Epithelial cell of prostate (primary cell): ENCODE measurements at regions not wholly inside any gene's neighbourhood (a gene's known extent, or its start where the extent isn't known, plus 50 kb on each side); places are given as distances from the start of the nearest gene placed in this dataset.
"Not testable (repeated sequence)": the region's sequence is repeated elsewhere in the genome, so short reads cannot be mapped to it uniquely, and the experiment has no call there.

Experiments used
- DNase-seq: peaks from one replicate; pipeline ENCODE4 v3.0.0-alpha.2; 2011; ENCODE audit warnings: low read depth, low spot score
- H3K27ac ChIP-seq: fragments of 450-650 bp; 2 replicates; pipeline ENCODE4 v1.5.1; 2017; ENCODE audit warnings: mild to moderate bottlenecking

DNA sequence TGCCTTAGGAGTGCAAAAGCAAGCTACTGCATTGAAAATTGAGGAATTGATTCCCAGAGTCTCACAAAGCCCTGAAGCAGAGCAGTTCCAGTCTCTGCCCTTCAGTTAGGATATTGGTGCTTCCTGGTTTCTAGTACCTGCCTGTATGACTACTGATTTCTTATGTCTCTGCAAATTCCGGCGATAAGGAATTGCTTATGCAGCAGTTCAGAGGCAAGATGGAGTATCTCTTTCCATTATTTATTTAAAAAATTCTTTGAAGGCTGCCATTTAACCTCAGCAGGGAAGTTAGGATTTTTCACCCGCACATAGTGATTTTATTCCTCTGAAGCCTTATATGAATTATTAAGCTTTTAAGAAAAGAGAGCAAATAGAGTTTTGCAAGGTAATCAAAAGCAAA lies 184.9 kb upstream of the SSTR1 start:
- H3K27ac ChIP-seq: no peak overlapping the region
- DNase-seq: no peak

GRCh38 chr14:38038171-38038570 lies 169.5 kb upstream of the SSTR1 start:
- DNase-seq: no peak

GRCh38 chr14:38038986-38039385 lies 168.7 kb upstream of the SSTR1 start:
- H3K27ac ChIP-seq: no peak overlapping the region
- DNase-seq: no peak

More at GRCh38 chr14:38038171-38038570, 169.5 kb upstream of the SSTR1 start:
- H3K27ac ChIP-seq: no peak overlapping the region

- H3K27ac ChIP-seq: no peak overlapping the region
- DNase-seq: no peak
Measured at GRCh38 chr14:38039496-38039895, 168.2 kb upstream of the SSTR1 start.

DNA sequence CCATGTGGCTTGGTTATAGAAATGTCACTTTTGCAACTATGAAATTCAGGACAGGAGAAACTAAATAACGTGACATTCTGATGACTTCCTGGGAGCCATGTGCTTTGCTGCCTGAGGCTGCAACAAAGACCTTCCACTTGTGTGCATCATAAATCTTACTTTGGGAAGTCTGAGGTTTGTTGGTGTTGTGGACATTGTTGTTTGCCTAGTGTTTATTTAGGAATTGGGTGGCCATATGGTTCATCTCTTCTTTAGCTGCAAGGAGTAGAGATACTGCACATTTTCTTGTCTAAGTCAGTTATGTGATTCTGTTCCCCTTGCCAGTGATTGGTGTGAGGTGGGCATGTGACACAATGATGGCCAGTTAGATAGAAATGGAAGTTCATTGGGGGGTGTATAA lies 167.3 kb upstream of the SSTR1 start:
- H3K27ac ChIP-seq: no peak overlapping the region
- DNase-seq: no peak

DNA sequence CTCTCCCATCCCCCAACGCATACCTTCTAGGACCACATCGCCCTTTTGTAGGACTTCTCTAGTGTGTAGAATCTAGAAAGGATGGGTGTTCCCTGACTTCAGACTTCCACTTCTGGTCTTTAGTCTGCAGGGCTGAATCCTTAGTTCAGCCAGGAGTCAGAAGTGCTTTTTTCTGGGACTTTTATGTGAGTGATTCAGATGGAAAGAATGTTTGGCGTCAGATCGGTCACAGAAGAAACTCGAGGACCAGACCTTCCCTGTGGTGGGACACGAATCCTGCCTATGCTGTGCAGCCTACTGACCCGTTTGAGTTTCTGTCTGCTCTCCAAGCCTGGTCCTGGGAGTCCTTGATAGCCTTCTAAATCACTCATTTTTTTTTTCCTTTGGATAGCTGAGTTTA lies 165.4 kb upstream of the SSTR1 start:
- DNase-seq: no peak
- H3K27ac ChIP-seq: no peak overlapping the region

GRCh38 chr14:38044710-38045109 lies 163.0 kb upstream of the SSTR1 start:
- H3K27ac ChIP-seq: no peak overlapping the region
- DNase-seq: no peak

DNA sequence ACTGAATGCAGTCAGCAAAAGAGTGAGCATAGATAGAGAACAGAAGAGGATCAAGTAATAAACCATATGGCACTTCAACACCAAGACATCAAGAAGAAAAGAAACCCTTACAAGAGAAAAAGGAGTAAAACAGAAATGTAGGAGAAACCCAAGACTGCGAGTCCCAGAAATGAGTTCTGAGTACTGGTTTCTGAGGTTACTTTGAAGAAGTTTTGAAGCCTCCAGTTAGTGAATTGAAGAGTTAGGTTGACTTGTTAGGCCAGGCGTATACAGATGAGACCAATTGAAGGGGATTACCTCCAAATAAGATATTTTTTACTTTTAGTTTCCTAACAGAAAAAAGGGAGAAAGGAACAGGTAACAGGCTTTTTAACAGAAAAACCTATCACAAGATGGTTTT lies 162.2 kb upstream of the SSTR1 start:
- H3K27ac ChIP-seq: no peak overlapping the region
- DNase-seq: no peak

DNA sequence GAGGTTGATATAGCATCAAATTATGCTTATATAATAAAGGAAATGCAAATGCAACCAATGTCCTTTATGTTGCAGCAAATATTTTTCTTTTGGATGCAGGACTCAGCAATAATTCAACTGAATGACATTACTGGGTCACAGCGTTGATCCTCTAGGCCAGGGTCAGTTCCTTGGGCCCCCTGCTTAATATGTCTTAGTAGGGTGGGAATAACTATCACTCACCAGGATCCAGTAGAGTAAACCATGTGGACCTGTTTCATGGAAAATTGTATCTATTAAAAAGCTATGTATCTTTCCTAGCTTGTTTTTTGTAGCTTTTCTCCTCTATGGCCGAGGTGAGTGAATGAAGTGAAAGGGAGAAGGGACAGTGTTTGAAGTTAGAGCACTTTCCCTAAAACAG lies 161.5 kb upstream of the SSTR1 start:
- H3K27ac ChIP-seq: no peak overlapping the region
- DNase-seq: no peak

GRCh38 chr14:38047195-38047902 lies 160.4 kb upstream of the SSTR1 start:
- H3K27ac ChIP-seq: no peak overlapping the region
- DNase-seq: no peak

- H3K27ac ChIP-seq: no peak overlapping the region
- DNase-seq: no peak
Measured at GRCh38 chr14:38053666-38054065, 154.0 kb upstream of the SSTR1 start.

DNA sequence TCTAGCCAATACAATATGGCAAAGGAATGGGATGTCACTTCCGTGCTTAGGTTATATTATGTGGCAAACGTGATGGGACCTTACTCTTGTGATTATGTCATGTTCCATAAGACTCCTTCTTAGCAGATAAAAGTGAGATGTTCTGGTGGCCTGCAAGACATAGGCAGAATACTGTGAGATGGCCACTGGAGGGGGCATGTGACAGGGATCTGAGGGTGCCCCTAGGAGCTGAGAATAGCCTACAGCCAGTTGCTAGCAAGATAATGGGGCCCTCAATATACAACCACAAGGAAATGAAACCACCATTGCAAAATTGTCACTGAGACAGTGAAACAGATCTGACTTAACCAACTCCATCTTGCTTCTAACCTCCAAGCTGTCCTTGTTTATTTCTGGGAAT lies 151.4 kb upstream of the SSTR1 start:
- no peak for DNase-seq

DNA sequence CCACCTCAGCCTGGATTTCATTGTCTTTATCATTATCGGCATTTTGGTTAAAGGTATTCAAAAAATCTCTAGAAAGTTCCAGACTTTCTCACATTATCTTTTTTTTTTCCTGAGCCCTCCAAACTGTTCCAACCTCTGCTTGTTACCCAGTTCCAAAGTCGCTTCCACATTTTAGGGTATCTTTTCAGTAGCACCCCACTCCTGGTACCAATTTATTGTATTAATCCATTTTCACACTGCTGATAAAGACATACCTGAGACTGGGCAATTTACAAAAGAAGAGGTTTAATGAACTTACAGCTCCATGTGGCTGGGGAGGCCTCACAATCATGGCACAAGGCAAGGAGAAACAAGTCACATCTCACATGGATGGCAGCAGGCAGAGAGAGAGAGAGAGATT lies 145.5 kb upstream of the SSTR1 start:
- not testable (repeated sequence) for DNase-seq, H3K27ac ChIP-seq

More for the DNA sequence above, 151.4 kb upstream of the SSTR1 start:
- H3K27ac ChIP-seq: no peak overlapping the region

GRCh38 chr14:38063711-38064320 lies 143.9 kb upstream of the SSTR1 start:
- H3K27ac ChIP-seq: no peak overlapping the region
- DNase-seq: no peak

GRCh38 chr14:38065106-38065762 lies 142.5 kb upstream of the SSTR1 start:
- DNase-seq: no peak
- H3K27ac ChIP-seq: no peak overlapping the region

DNA sequence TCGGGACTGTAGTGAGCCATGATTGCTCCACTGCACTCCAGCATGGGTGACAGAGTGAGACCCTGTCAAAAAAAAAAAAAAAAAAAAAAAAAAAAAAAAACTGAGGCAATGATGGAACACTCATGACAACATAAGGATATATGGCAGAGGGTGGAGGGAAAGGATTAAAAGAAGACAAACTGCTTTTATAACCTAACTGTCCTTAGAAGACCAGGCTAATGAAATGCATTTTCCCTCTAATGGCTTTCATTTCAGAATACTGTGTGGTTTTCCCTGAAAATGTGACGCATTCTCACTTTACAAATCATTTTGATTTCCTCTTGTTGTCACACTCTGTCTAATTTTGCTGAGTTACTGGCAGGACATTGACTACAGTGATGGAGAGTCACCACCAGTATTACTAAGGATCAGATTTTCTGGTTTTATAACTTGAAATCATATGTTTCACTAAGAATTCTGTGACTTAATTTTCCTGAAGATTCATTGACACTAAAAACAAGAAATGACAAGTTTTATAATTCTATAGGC lies 137.6 kb upstream of the SSTR1 start:
- no peak overlapping the region for H3K27ac ChIP-seq
- DNase-seq: no peak

DNA sequence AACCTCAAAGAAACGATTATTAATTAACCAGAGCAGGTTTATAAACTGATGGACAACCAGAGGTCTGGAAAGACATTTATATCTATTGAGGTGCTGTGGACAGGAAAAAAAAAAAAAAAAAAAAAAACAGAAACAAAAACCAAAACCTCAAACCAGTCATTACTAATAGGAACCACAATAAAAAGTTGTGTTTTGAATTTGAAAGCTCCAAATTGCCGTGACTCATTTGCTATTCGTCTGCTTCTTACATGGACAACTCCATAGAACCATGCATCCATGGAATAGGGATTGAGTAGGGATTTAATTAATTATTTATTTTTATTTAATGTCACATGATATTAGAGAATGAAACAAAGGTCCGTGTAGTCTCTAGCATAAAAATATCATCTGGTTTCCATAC lies 134.1 kb upstream of the SSTR1 start:
- no peak for DNase-seq
- no peak overlapping the region for H3K27ac ChIP-seq

DNA sequence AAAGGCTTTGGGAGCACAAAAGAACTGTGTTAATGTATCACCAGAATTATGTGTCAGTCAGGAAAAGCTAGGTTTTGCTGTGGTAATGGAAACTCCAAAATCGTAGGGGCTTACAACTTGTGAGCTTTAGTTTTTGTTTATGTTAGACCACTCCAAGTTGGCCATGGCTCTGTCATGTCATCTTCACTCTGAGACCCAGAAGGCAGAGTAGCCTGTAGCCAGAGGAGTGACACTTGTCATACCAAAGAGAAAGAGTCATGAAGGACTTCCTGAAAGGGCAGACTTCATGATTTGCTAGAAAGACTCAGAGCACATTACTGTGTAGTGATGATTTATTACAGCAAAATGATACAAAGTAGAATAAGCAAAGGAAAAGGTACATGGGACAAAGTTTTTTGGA lies 133.6 kb upstream of the SSTR1 start:
- no peak for DNase-seq
- H3K27ac ChIP-seq: no peak overlapping the region

GRCh38 chr14:38074754-38075153 lies 132.9 kb upstream of the SSTR1 start:
- no peak for DNase-seq
- no peak overlapping the region for H3K27ac ChIP-seq

- peak; percentile 18 for DNase-seq
- H3K27ac ChIP-seq: peak overlapping the region; percentile 70
Measured at GRCh38 chr14:38078393-38078792, 129.3 kb upstream of the SSTR1 start.

GRCh38 chr14:38079268-38079667 lies 128.4 kb upstream of the SSTR1 start:
- peak; percentile 51 for DNase-seq
- peak overlapping the region; percentile 70 for H3K27ac ChIP-seq
